ENCODE measurements at regions not wholly inside any gene's neighbourhood (a gene's known extent, or its start where the extent isn't known, plus 50 kb on each side); places are given as distances from the start of the nearest gene placed in this dataset.
"Not testable (repeated sequence)": the region's sequence is repeated elsewhere in the genome, so short reads cannot be mapped to it uniquely, and the experiment has no call there.

- no peak for DNase-seq (ENCODE audit: low read depth in 3 of 3)
Measured at GRCh38 chr5:56763711-56764466, 51.5 kb upstream of the MAP3K1 start.

- no peak for DNase-seq (ENCODE audit: low read depth in 3 of 3)
Measured at GRCh38 chr5:56763182-56763581, 52.2 kb upstream of the MAP3K1 start.

GRCh38 chr5:56761151-56761885 is 54.0 kb upstream of the MAP3K1 start:
- no peak for DNase-seq (ENCODE audit: low read depth in 3 of 3)

- DNase-seq (ENCODE audit: low read depth in 3 of 3), result no peak
Measured at GRCh38 chr5:56760723-56761122, 54.6 kb upstream of the MAP3K1 start.

- no peak for DNase-seq (ENCODE audit: low read depth in 3 of 3)
Measured at GRCh38 chr5:56759521-56760216, 55.7 kb upstream of the MAP3K1 start.

GRCh38 chr5:56757077-56757476 is 58.3 kb upstream of the MAP3K1 start:
- no peak for DNase-seq (ENCODE audit: low read depth in 3 of 3)

- no peak for DNase-seq (ENCODE audit: low read depth in 3 of 3)
Measured at GRCh38 chr5:56755036-56755555, 60.3 kb upstream of the MAP3K1 start.

- DNase-seq (ENCODE audit: low read depth in 3 of 3), result not testable (repeated sequence)
Measured at GRCh38 chr5:56753588-56753987, 61.8 kb upstream of the MAP3K1 start.

- no peak for DNase-seq (ENCODE audit: low read depth in 3 of 3)
Measured at GRCh38 chr5:56751572-56752313, 63.6 kb upstream of the MAP3K1 start.

GRCh38 chr5:56749842-56750241 is 65.5 kb upstream of the MAP3K1 start:
- DNase-seq (ENCODE audit: low read depth in 3 of 3), result no peak

- DNase-seq (ENCODE audit: low read depth in 3 of 3), result no peak
Measured at GRCh38 chr5:56746553-56747339, 68.6 kb upstream of the MAP3K1 start.

GRCh38 chr5:56745864-56746263 is 69.5 kb upstream of the MAP3K1 start:
- no peak for DNase-seq (ENCODE audit: low read depth in 3 of 3)

- no peak for DNase-seq (ENCODE audit: low read depth in 3 of 3)
Measured at GRCh38 chr5:56740868-56741267, 74.5 kb upstream of the MAP3K1 start.

GRCh38 chr5:56739990-56740389 is 75.4 kb upstream of the MAP3K1 start:
- no peak for DNase-seq (ENCODE audit: low read depth in 3 of 3)

GRCh38 chr5:56737951-56738606 is 77.3 kb upstream of the MAP3K1 start:
- no peak for DNase-seq (ENCODE audit: low read depth in 3 of 3)

GRCh38 chr5:56737002-56737621 is 78.2 kb upstream of the MAP3K1 start:
- DNase-seq (ENCODE audit: low read depth in 3 of 3), result no peak

GRCh38 chr5:56735849-56736641 is 79.3 kb upstream of the MAP3K1 start:
- DNase-seq (ENCODE audit: low read depth in 3 of 3), result no peak

- no peak for DNase-seq (ENCODE audit: low read depth in 3 of 3)
Measured at GRCh38 chr5:56734091-56734694, 81.2 kb upstream of the MAP3K1 start.

- no peak for DNase-seq (ENCODE audit: low read depth in 3 of 3)
Measured at GRCh38 chr5:56733580-56733979, 81.8 kb upstream of the MAP3K1 start.

All from stimulated activated CD4-positive, alpha-beta T cell treated with anti-CD3 and anti-CD28 coated beads, TNF-alpha, amount 100 ng/mL, for 4 hours (primary cell).